ENCODE measurements at regions not wholly inside any gene's neighbourhood (a gene's known extent, or its start where the extent isn't known, plus 50 kb on each side); places are given as distances from the start of the nearest gene placed in this dataset.

GRCh38 chr20:2237059-2237458 lies 58.7 kb upstream of the TGM3 start:
- no peak for DNase-seq

- DNase-seq: no peak
Observed at GRCh38 chr20:2238601-2239000, 57.2 kb upstream of the TGM3 start.

GRCh38 chr20:2240835-2241234 lies 55.0 kb upstream of the TGM3 start:
- DNase-seq: no peak

GRCh38 chr20:2242678-2243077 lies 53.1 kb upstream of the TGM3 start:
- no peak for DNase-seq

- no peak for DNase-seq
Observed at GRCh38 chr20:2244523-2244922, 51.3 kb upstream of the TGM3 start.

- no peak for DNase-seq
Observed at GRCh38 chr20:2244993-2245392, 50.8 kb upstream of the TGM3 start.

- DNase-seq: no peak
Observed at GRCh38 chr20:2245637-2246036, 50.2 kb upstream of the TGM3 start.
